ENCODE measurements at regions not wholly inside any gene's neighbourhood (a gene's known extent, or its start where the extent isn't known, plus 50 kb on each side); places are given as distances from the start of the nearest gene placed in this dataset.

DNA sequence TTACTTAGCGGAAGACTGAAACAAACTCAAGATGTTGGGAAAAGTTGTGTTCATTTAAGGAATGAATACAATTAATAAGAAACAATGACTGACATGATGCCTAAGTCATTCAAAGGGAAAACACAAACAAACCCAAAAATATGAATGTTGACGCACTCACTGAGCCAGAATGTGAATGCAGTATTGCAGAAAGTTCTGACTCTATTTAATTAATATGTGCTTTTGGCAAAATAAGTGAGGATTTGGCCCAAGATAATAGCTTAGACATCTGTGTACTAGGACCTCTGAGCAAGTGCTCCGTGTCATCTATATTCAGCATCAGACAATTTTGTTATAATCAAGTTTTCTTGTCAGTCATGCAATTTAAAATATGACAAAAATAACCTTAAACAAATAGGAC is 1138.8 kb upstream of the NXPH2 start:
- no peaks in the 10 kb centered on the region for H3K27me3 ChIP-seq (replicated peaks in 2 of 5; ENCODE audit: control insufficient read depth in 4 of 5, insufficient read depth in 5 of 5, low read length in 4 of 5)
- CTCF ChIA-PET, result no interaction called here
- H3K36me3 ChIP-seq (ENCODE audit: control insufficient read depth in 4 of 4, insufficient read depth in 4 of 4, low read length in 3 of 4), result no peaks in the 10 kb centered on the region
- no peaks in the 10 kb centered on the region for H3K4me1 ChIP-seq (ENCODE audit: control extremely low read depth in 1 of 4, control insufficient read depth in 4 of 4, insufficient read depth in 4 of 4, low read length in 3 of 4)
- H3K9me3 ChIP-seq (ENCODE audit: control extremely low read depth in 1 of 5, control insufficient read depth in 4 of 5, insufficient read depth in 2 of 5, low read depth in 1 of 5, low read length in 4 of 5), result no peaks in the 10 kb centered on the region
- no peak overlapping the region for H3K27ac ChIP-seq (ENCODE audit: insufficient read depth in 1 of 2, low read depth in 1 of 2, low read length in 2 of 2, poor library complexity in 1 of 2, severe bottlenecking in 2 of 2)
- WGBS (ENCODE audit: insufficient coverage), result no CpG with 5 or more reads among the region's 3 CpGs
- no peak overlapping the region for H3K4me3 ChIP-seq (ENCODE audit: control insufficient read depth in 1 of 7, extremely low read depth in 1 of 7, insufficient read depth in 4 of 7, low read depth in 2 of 7, low read length in 6 of 7)
- no peak for DNase-seq
- POLR2A ChIA-PET, result no interaction called here

DNA sequence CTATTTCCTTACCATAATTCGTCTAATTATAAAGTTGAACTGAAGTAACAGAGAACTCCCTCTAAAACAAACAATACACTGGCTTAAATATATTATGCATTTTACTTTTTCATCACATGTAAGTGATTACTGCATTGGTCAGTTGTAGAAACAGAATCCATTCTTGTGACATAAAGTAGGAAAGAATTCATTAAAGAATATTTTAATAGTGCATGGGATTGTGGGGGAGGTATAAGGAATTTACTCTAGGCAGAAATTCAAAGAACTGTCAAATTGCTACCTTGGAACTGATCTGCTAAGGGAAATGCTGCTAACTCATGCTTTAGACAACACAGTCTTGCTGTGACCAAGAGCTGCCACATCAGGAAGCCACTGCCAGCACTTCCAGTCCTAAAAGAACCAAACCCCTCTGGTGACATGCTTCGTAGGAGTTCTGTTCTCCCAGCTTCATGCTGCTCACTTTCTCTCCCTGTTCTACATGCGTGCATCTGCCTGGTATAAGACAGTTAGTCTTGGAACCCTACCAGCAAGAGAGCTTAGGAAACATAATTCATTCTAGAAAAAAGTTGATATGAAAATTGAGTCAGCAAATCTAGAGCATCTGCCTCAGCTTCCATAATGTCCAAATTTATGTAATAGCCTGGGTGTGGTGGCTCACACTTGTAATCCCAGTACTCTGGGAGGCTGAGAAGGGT is 1137.6 kb upstream of the NXPH2 start:
- no peaks in the 10 kb centered on the region for H3K9me3 ChIP-seq (ENCODE audit: control extremely low read depth in 1 of 5, control insufficient read depth in 4 of 5, insufficient read depth in 2 of 5, low read depth in 1 of 5, low read length in 4 of 5)
- DNase-seq, result no peak
- 25% methylated on average over 1 of the region's 3 CpGs for WGBS (ENCODE audit: insufficient coverage)
- ChIA-PET CTCF (no interaction called here), POLR2A (no interaction called here)
- H3K27me3 ChIP-seq (replicated peaks in 2 of 5; ENCODE audit: control insufficient read depth in 4 of 5, insufficient read depth in 5 of 5, low read length in 4 of 5), result no peaks in the 10 kb centered on the region
- no peaks in the 10 kb centered on the region for H3K36me3 ChIP-seq (ENCODE audit: control insufficient read depth in 4 of 4, insufficient read depth in 4 of 4, low read length in 3 of 4)
- H3K4me1 ChIP-seq (ENCODE audit: control extremely low read depth in 1 of 4, control insufficient read depth in 4 of 4, insufficient read depth in 4 of 4, low read length in 3 of 4), result no peaks in the 10 kb centered on the region
- no peak overlapping the region for H3K4me3 ChIP-seq (ENCODE audit: control insufficient read depth in 1 of 7, extremely low read depth in 1 of 7, insufficient read depth in 4 of 7, low read depth in 2 of 7, low read length in 6 of 7)
- no peak overlapping the region for H3K27ac ChIP-seq (ENCODE audit: insufficient read depth in 1 of 2, low read depth in 1 of 2, low read length in 2 of 2, poor library complexity in 1 of 2, severe bottlenecking in 2 of 2)

DNA sequence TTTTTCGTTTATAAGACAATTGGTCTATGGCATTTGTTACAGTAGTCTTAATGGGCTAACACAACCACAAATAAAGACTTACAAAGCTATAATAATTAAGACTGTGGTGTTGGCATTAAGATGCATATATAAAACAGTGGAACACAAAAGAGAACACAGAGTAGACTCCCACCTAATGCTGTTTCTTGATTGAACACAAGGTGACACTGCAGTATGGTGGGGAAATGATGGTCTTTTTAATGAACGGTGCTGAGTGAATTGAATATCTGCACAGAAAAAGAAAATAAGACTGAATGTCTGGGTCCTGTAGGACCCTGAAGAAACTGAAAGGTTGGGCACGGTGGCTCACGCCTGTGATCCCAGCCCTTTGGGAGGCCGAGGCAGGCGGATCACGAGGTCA is 1136.6 kb upstream of the NXPH2 start:
- 89% methylated on average over 1 of the region's 7 CpGs for whole genome bisulfite sequencing (ENCODE audit: insufficient coverage)
- H3K9me3 ChIP-seq (ENCODE audit: control extremely low read depth in 1 of 5, control insufficient read depth in 4 of 5, insufficient read depth in 2 of 5, low read depth in 1 of 5, low read length in 4 of 5), result peaks cover 0 to 4% (median 0%) of the 10 kb centered on the region in 5 experiments

DNA sequence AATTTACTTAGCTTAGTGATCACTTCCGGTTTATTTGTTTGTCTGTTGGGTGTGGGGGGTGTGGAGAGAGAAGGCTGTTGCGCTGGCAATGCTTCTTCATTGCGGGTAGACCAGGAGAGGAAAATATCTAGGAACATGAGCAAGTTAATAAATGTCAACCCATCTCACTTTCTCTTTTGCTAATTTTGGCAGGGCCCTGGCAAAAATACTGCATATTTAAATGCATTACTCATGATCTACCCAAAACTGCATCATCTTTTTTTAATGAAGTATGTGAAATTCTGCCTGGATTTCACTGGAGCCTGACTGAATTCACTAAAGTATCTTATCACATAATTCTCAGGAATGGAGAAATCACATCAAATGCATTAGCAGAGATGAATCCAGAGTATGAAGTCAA is 1131.0 kb upstream of the NXPH2 start:
- no peak for DNase-seq

More for the DNA sequence above, 1136.6 kb upstream of the NXPH2 start:
- ChIA-PET POLR2A (no interaction called here), CTCF (no interaction called here)
- H3K27ac ChIP-seq (ENCODE audit: insufficient read depth in 1 of 2, low read depth in 1 of 2, low read length in 2 of 2, poor library complexity in 1 of 2, severe bottlenecking in 2 of 2), result no peak overlapping the region
- H3K36me3 ChIP-seq (ENCODE audit: control insufficient read depth in 4 of 4, insufficient read depth in 4 of 4, low read length in 3 of 4), result no peaks in the 10 kb centered on the region
- no peak for DNase-seq
- H3K27me3 ChIP-seq (replicated peaks in 2 of 5; ENCODE audit: control insufficient read depth in 4 of 5, insufficient read depth in 5 of 5, low read length in 4 of 5), result no peaks in the 10 kb centered on the region
- no peak overlapping the region for H3K4me3 ChIP-seq (ENCODE audit: control insufficient read depth in 1 of 7, extremely low read depth in 1 of 7, insufficient read depth in 4 of 7, low read depth in 2 of 7, low read length in 6 of 7)
- no peaks in the 10 kb centered on the region for H3K4me1 ChIP-seq (ENCODE audit: control extremely low read depth in 1 of 4, control insufficient read depth in 4 of 4, insufficient read depth in 4 of 4, low read length in 3 of 4)

DNA sequence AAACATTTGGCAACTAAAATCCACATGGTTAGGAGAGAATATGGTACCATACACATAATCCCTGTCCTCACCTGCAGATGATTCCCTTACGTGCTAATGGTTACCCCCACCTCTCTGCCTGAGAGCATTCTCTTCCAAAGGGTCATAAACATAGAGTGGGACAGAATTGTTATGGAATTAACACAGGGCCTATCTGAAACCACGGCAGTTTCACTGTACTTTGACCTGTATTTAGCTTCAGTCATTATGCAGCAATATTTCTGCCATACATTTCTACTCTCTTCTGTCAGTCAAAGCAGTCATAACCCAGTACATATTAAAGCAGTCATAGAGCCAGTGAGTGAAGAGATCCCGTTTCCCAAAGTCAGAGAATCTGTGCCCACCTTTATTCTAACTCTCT is 1128.9 kb upstream of the NXPH2 start:
- Histone ChIP-seq H3K27ac (ENCODE audit: insufficient read depth in 1 of 2, low read depth in 1 of 2, low read length in 2 of 2, poor library complexity in 1 of 2, severe bottlenecking in 2 of 2) (no peak overlapping the region), H3K36me3 (ENCODE audit: control insufficient read depth in 4 of 4, insufficient read depth in 4 of 4, low read length in 3 of 4) (no peaks in the 10 kb centered on the region), H3K4me1 (ENCODE audit: control extremely low read depth in 1 of 4, control insufficient read depth in 4 of 4, insufficient read depth in 4 of 4, low read length in 3 of 4) (no peaks in the 10 kb centered on the region), H3K4me3 (ENCODE audit: control insufficient read depth in 1 of 7, extremely low read depth in 1 of 7, insufficient read depth in 4 of 7, low read depth in 2 of 7, low read length in 6 of 7) (no peak overlapping the region), H3K9me3 (ENCODE audit: control extremely low read depth in 1 of 5, control insufficient read depth in 4 of 5, insufficient read depth in 2 of 5, low read depth in 1 of 5, low read length in 4 of 5) (peaks cover 0 to 4% (median 0%) of the 10 kb centered on the region in 5 experiments), H3K27me3 (replicated peaks in 2 of 5; ENCODE audit: control insufficient read depth in 4 of 5, insufficient read depth in 5 of 5, low read length in 4 of 5) (no peaks in the 10 kb centered on the region)
- CTCF ChIA-PET, result no interaction called here
- no peak for DNase-seq
- WGBS (ENCODE audit: insufficient coverage), result 86% methylated on average over 2 of the region's 3 CpGs
- POLR2A ChIA-PET, result no interaction called here

More for the DNA sequence above, 1131.0 kb upstream of the NXPH2 start:
- WGBS (ENCODE audit: insufficient coverage), result no CpG with 5 or more reads among the region's 3 CpGs
- no peaks in the 10 kb centered on the region for H3K4me1 ChIP-seq (ENCODE audit: control extremely low read depth in 1 of 4, control insufficient read depth in 4 of 4, insufficient read depth in 4 of 4, low read length in 3 of 4)
- H3K4me3 ChIP-seq (ENCODE audit: control insufficient read depth in 1 of 7, extremely low read depth in 1 of 7, insufficient read depth in 4 of 7, low read depth in 2 of 7, low read length in 6 of 7), result no peak overlapping the region
- H3K27ac ChIP-seq (ENCODE audit: insufficient read depth in 1 of 2, low read depth in 1 of 2, low read length in 2 of 2, poor library complexity in 1 of 2, severe bottlenecking in 2 of 2), result no peak overlapping the region
- POLR2A ChIA-PET, result interaction anchor here (0.6 kb wide), 1 partner anchor 445 kb away, joined by 3 read pairs; no protein-coding TSS in a partner anchor
- CTCF ChIA-PET, result no interaction called here
- peaks cover 0 to 4% (median 0%) of the 10 kb centered on the region in 5 experiments for H3K9me3 ChIP-seq (ENCODE audit: control extremely low read depth in 1 of 5, control insufficient read depth in 4 of 5, insufficient read depth in 2 of 5, low read depth in 1 of 5, low read length in 4 of 5)
- H3K36me3 ChIP-seq (ENCODE audit: control insufficient read depth in 4 of 4, insufficient read depth in 4 of 4, low read length in 3 of 4), result no peaks in the 10 kb centered on the region
- H3K27me3 ChIP-seq (replicated peaks in 2 of 5; ENCODE audit: control insufficient read depth in 4 of 5, insufficient read depth in 5 of 5, low read length in 4 of 5), result no peaks in the 10 kb centered on the region

DNA sequence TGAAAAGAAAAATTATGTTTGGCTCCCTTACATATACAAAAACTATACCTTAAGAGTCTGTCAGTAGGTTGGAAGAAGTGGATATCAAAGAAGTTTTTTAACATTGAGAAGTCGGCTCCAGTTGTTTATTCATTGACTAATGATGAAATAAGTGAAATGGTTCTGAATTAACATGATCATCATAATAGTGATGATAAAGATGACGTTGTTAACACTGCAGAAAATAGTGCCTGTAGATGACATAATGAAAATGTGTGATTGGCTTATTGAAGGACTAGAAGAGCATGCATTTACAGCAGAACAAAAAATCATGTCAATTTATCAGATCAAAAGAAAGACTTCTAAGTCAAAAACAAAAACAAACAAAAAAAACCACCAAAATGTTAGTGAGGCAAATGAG is 1125.4 kb upstream of the NXPH2 start:
- Histone ChIP-seq H3K36me3 (ENCODE audit: control insufficient read depth in 4 of 4, insufficient read depth in 4 of 4, low read length in 3 of 4) (no peaks in the 10 kb centered on the region), H3K27me3 (replicated peaks in 2 of 5; ENCODE audit: control insufficient read depth in 4 of 5, insufficient read depth in 5 of 5, low read length in 4 of 5) (no peaks in the 10 kb centered on the region), H3K9me3 (ENCODE audit: control extremely low read depth in 1 of 5, control insufficient read depth in 4 of 5, insufficient read depth in 2 of 5, low read depth in 1 of 5, low read length in 4 of 5) (no peaks in the 10 kb centered on the region), H3K27ac (ENCODE audit: insufficient read depth in 1 of 2, low read depth in 1 of 2, low read length in 2 of 2, poor library complexity in 1 of 2, severe bottlenecking in 2 of 2) (no peak overlapping the region), H3K4me1 (ENCODE audit: control extremely low read depth in 1 of 4, control insufficient read depth in 4 of 4, insufficient read depth in 4 of 4, low read length in 3 of 4) (no peaks in the 10 kb centered on the region), H3K4me3 (ENCODE audit: control insufficient read depth in 1 of 7, extremely low read depth in 1 of 7, insufficient read depth in 4 of 7, low read depth in 2 of 7, low read length in 6 of 7) (no peak overlapping the region)
- 100% methylated on average over 1 of the region's 2 CpGs for WGBS (ENCODE audit: insufficient coverage)
- CTCF ChIA-PET, result no interaction called here
- no peak for DNase-seq
- POLR2A ChIA-PET, result no interaction called here

DNA sequence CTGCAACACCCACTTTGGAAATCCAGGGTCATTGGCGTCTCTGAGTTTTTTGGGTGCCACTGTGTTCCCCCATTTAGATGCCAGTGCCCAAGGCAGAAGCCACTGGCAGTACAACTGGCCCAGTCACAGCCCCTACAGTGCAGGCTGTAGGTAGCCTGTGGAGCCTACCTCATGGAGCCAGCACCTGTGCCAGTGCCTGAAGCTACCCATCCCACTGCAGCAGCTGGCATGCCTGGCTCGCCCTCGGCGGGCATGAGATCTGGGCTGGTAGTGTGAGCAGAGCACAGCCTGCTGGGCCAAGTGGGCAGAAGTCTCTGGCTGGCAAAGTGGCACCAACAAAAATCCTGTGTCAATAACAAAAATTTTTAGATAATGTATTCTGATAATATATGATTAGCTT is 1111.4 kb upstream of the NXPH2 start:
- H3K36me3 ChIP-seq (ENCODE audit: control insufficient read depth in 4 of 4, insufficient read depth in 4 of 4, low read length in 3 of 4), result no peaks in the 10 kb centered on the region
- DNase-seq, result no peak
- no peaks in the 10 kb centered on the region for H3K4me1 ChIP-seq (ENCODE audit: control extremely low read depth in 1 of 4, control insufficient read depth in 4 of 4, insufficient read depth in 4 of 4, low read length in 3 of 4)
- peaks cover 0 to 3% (median 0%) of the 10 kb centered on the region in 5 experiments for H3K9me3 ChIP-seq (ENCODE audit: control extremely low read depth in 1 of 5, control insufficient read depth in 4 of 5, insufficient read depth in 2 of 5, low read depth in 1 of 5, low read length in 4 of 5)
- no peak overlapping the region for H3K27ac ChIP-seq (ENCODE audit: insufficient read depth in 1 of 2, low read depth in 1 of 2, low read length in 2 of 2, poor library complexity in 1 of 2, severe bottlenecking in 2 of 2)
- POLR2A ChIA-PET, result no interaction called here
- no peaks in the 10 kb centered on the region for H3K27me3 ChIP-seq (replicated peaks in 2 of 5; ENCODE audit: control insufficient read depth in 4 of 5, insufficient read depth in 5 of 5, low read length in 4 of 5)
- CTCF ChIA-PET, result no interaction called here
- H3K4me3 ChIP-seq (ENCODE audit: control insufficient read depth in 1 of 7, extremely low read depth in 1 of 7, insufficient read depth in 4 of 7, low read depth in 2 of 7, low read length in 6 of 7), result no peak overlapping the region
- 95% methylated on average over 4 of the region's 4 CpGs for WGBS (ENCODE audit: insufficient coverage)
